Large intestine (tissue), 3 donors: ENCODE measurements at regions not wholly inside any gene's neighbourhood (a gene's known extent, or its start where the extent isn't known, plus 50 kb on each side); places are given as distances from the start of the nearest gene placed in this dataset.

Experiments used
- DNase-seq, 2 donors: peaks; one replicate each; pipeline versions ENCODE4 v3.0.0 to v3.0.0-alpha.2; 2013
- H3K27ac ChIP-seq: one replicate; pipeline ENCODE4 v1.5.1; 2013; ENCODE audit warnings: low read length
- H3K27me3 ChIP-seq: 2 replicates; pipeline ENCODE4 v1.6.1; 2013; ENCODE audit warnings: low read length; ENCODE audit not compliant: control insufficient read depth, insufficient read depth
- H3K36me3 ChIP-seq: 2 replicates; pipeline ENCODE4 v1.6.1; 2013; ENCODE audit warnings: low read length; ENCODE audit not compliant: control insufficient read depth, insufficient read depth
- H3K4me1 ChIP-seq: one replicate; pipeline ENCODE4 v1.6.1; 2013; ENCODE audit warnings: low read length; ENCODE audit not compliant: control insufficient read depth, insufficient read depth
- H3K4me3 ChIP-seq: one replicate; pipeline ENCODE4 v1.5.1; 2013; ENCODE audit warnings: low read length
- H3K9me3 ChIP-seq: one replicate; pipeline ENCODE4 v1.6.1; 2013; ENCODE audit warnings: mild to moderate bottlenecking, low read depth, low read length, moderate library complexity; ENCODE audit not compliant: control insufficient read depth
- WGBS: methylation state at CpG from one replicate; pipeline ENCODE4 v1.1.5; 2013; ENCODE audit warnings: low lambda C conversion rate; ENCODE audit not compliant: insufficient coverage; 5-methylcytosine and 5-hydroxymethylcytosine counted together

- Histone ChIP-seq H3K9me3 (no peaks in the 10 kb centered on the region), H3K27ac (peak overlapping the region; percentile 81), H3K4me1 (peaks cover 20% of the 10 kb centered on the region), H3K36me3 (no peaks in the 10 kb centered on the region), H3K4me3 (no peak overlapping the region), H3K27me3 (no peaks in the 10 kb centered on the region)
- peak; percentile 85 to 95 for DNase-seq
- WGBS, result 0% methylated on average over 1 of the region's 11 CpGs
These were observed 495.5 kb upstream of the MGMT start for GRCh38 chr10:128971374-128972035.

GRCh38 chr10:128972036-128972405 is 495.0 kb upstream of the MGMT start:
- Histone ChIP-seq H3K36me3 (no peaks in the 10 kb centered on the region), H3K9me3 (no peaks in the 10 kb centered on the region), H3K4me3 (no peak overlapping the region), H3K27ac (peak overlapping the region; percentile 81), H3K27me3 (no peaks in the 10 kb centered on the region), H3K4me1 (peaks cover 25% of the 10 kb centered on the region)
- DNase-seq, result peak in 1 of 2 donors; percentile 29
- no CpG with 5 or more reads among the region's 2 CpGs for WGBS

GRCh38 chr10:128973221-128973620 is 493.8 kb upstream of the MGMT start:
- WGBS, result 50% methylated on average over 2 of the region's 6 CpGs
- no peak overlapping the region for H3K4me3 ChIP-seq
- no peak overlapping the region for H3K27ac ChIP-seq
- H3K27me3 ChIP-seq, result no peaks in the 10 kb centered on the region
- no peaks in the 10 kb centered on the region for H3K36me3 ChIP-seq
- no peak for DNase-seq
- no peaks in the 10 kb centered on the region for H3K9me3 ChIP-seq
- peaks cover 25% of the 10 kb centered on the region for H3K4me1 ChIP-seq

GRCh38 chr10:128976856-128977255 is 490.2 kb upstream of the MGMT start:
- Histone ChIP-seq H3K4me3 (no peak overlapping the region), H3K4me1 (peaks cover 14% of the 10 kb centered on the region), H3K27me3 (no peaks in the 10 kb centered on the region), H3K27ac (no peak overlapping the region), H3K9me3 (no peaks in the 10 kb centered on the region), H3K36me3 (no peaks in the 10 kb centered on the region)
- no CpG with 5 or more reads among the region's 8 CpGs for WGBS
- DNase-seq, result peak in 1 of 2 donors; percentile 56

GRCh38 chr10:128978211-128978610 is 488.8 kb upstream of the MGMT start:
- no peak for DNase-seq
- no peak overlapping the region for H3K27ac ChIP-seq
- no peaks in the 10 kb centered on the region for H3K9me3 ChIP-seq
- no peaks in the 10 kb centered on the region for H3K27me3 ChIP-seq
- peaks cover 5% of the 10 kb centered on the region for H3K4me1 ChIP-seq
- no peaks in the 10 kb centered on the region for H3K36me3 ChIP-seq
- WGBS, result no CpG with 5 or more reads among the region's 10 CpGs
- no peak overlapping the region for H3K4me3 ChIP-seq

GRCh38 chr10:128979405-128979804 is 487.6 kb upstream of the MGMT start:
- no peak overlapping the region for H3K27ac ChIP-seq
- no peaks in the 10 kb centered on the region for H3K27me3 ChIP-seq
- no peak for DNase-seq
- peaks cover 5% of the 10 kb centered on the region for H3K4me1 ChIP-seq
- WGBS, result no CpG with 5 or more reads among the region's 4 CpGs
- no peak overlapping the region for H3K4me3 ChIP-seq
- no peaks in the 10 kb centered on the region for H3K9me3 ChIP-seq
- no peaks in the 10 kb centered on the region for H3K36me3 ChIP-seq

GRCh38 chr10:128981251-128981650 is 485.8 kb upstream of the MGMT start:
- no CpG with 5 or more reads among the region's 6 CpGs for WGBS
- no peaks in the 10 kb centered on the region for H3K36me3 ChIP-seq

GRCh38 chr10:128981881-128982615 is 485.0 kb upstream of the MGMT start:
- Histone ChIP-seq H3K4me1 (no peaks in the 10 kb centered on the region), H3K4me3 (no peak overlapping the region), H3K36me3 (no peaks in the 10 kb centered on the region), H3K27ac (no peak overlapping the region), H3K9me3 (no peaks in the 10 kb centered on the region), H3K27me3 (no peaks in the 10 kb centered on the region)
- WGBS, result 68% methylated on average over 4 of the region's 20 CpGs
- no peak for DNase-seq

More at GRCh38 chr10:128981251-128981650, 485.8 kb upstream of the MGMT start:
- DNase-seq, result no peak
- Histone ChIP-seq H3K9me3 (no peaks in the 10 kb centered on the region), H3K27ac (no peak overlapping the region), H3K27me3 (no peaks in the 10 kb centered on the region), H3K4me3 (no peak overlapping the region), H3K4me1 (peaks cover 5% of the 10 kb centered on the region)

GRCh38 chr10:128982616-128982915 is 484.5 kb upstream of the MGMT start:
- H3K9me3 ChIP-seq, result no peaks in the 10 kb centered on the region
- WGBS, result no CpG with 5 or more reads among the region's 4 CpGs
- no peak overlapping the region for H3K27ac ChIP-seq
- no peaks in the 10 kb centered on the region for H3K36me3 ChIP-seq
- no peak for DNase-seq
- no peak overlapping the region for H3K4me3 ChIP-seq
- no peaks in the 10 kb centered on the region for H3K4me1 ChIP-seq
- no peaks in the 10 kb centered on the region for H3K27me3 ChIP-seq

GRCh38 chr10:128985036-128985435 is 482.0 kb upstream of the MGMT start:
- Histone ChIP-seq H3K27ac (no peak overlapping the region), H3K9me3 (no peaks in the 10 kb centered on the region), H3K36me3 (no peaks in the 10 kb centered on the region), H3K4me1 (no peaks in the 10 kb centered on the region), H3K4me3 (no peak overlapping the region), H3K27me3 (no peaks in the 10 kb centered on the region)
- no CpG with 5 or more reads among the region's 1 CpG for WGBS
- no peak for DNase-seq

GRCh38 chr10:128990986-128991385 is 476.1 kb upstream of the MGMT start:
- no peak overlapping the region for H3K4me3 ChIP-seq
- WGBS, result 100% methylated on average over 2 of the region's 17 CpGs
- no peak for DNase-seq

More at GRCh38 chr10:128990986-128991385, 476.1 kb upstream of the MGMT start:
- Histone ChIP-seq H3K27me3 (peaks cover 9% of the 10 kb centered on the region), H3K27ac (no peak overlapping the region), H3K36me3 (no peaks in the 10 kb centered on the region), H3K9me3 (no peaks in the 10 kb centered on the region), H3K4me1 (no peaks in the 10 kb centered on the region)
